Nephron (organoid): ENCODE measurements at regions not wholly inside any gene's neighbourhood (a gene's known extent, or its start where the extent isn't known, plus 50 kb on each side); places are given as distances from the start of the nearest gene placed in this dataset.

Experiments
- H3K27ac Mint-ChIP-seq, 3 experiments: 2 replicates each; pipeline ENCODE4 v1.8.0; 2020; ENCODE audit warnings: mixed read lengths in 3 of 3, mild to moderate bottlenecking in 2 of 3, moderate library complexity in 1 of 3
- H3K27me3 Mint-ChIP-seq: 2 replicates; pipeline ENCODE4 v1.8.0; 2021; ENCODE audit warnings: low read depth, mild to moderate bottlenecking, moderate library complexity, mixed read lengths
- H3K36me3 Mint-ChIP-seq: 2 replicates; pipeline ENCODE4 v1.8.0; 2020; ENCODE audit warnings: low read depth, mixed read lengths
- H3K4me1 Mint-ChIP-seq: 2 replicates; pipeline ENCODE4 v1.8.0; 2020; ENCODE audit warnings: mixed read lengths
- H3K4me3 Mint-ChIP-seq, 3 experiments: 2 replicates each; pipeline ENCODE4 v1.8.0; 2020; ENCODE audit warnings: mild to moderate bottlenecking in 3 of 3, mixed read lengths in 3 of 3, moderate library complexity in 2 of 3
- H3K9me3 Mint-ChIP-seq: 2 replicates; pipeline ENCODE4 v1.8.0; 2020; ENCODE audit warnings: mixed read lengths
- CTCF ChIP-seq, 3 experiments: fragments of 200-600 bp; sonication (generic); IDR thresholded peaks; one replicate each; pipeline ENCODE4 v1.5.0; 2021; ENCODE audit warnings: antibody characterized with exemption in 3 of 3; ENCODE audit not compliant: unreplicated experiment in 3 of 3

DNA sequence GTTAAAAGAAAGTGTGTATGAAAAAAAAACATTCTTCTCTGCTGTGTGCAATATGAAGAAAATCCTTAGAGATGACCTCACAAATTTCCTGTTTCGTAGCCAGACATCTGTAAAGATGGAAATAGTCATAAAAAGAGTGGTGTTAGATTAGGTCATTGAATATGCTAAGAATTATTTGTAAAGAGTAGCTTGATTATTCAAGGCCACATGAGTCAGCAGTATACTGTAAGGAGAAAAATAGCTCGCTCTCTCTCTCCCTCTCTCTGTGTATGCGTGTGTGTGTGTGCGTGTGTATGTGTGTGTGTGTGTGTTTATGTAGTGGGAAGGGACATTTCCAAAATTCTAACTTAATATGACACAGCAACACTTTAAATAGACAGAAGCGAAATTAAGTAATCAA is 78.8 kb downstream of the PTCHD4 start:
- Mint-ChIP-seq H3K9me3 (no peaks in the 10 kb centered on the region), H3K27me3 (no peaks in the 10 kb centered on the region), H3K4me3 (no peak overlapping the region), H3K27ac (peak overlapping the region in 1 of 3 experiments; percentile 6), H3K36me3 (no peaks in the 10 kb centered on the region), H3K4me1 (no peaks in the 10 kb centered on the region)
- no peak for TF ChIP-seq CTCF (IDR thresholded peaks at IDR 0.05; ENCODE audit: unreplicated experiment in 3 of 3)

GRCh38 chr6:48031711-48032110 is 79.3 kb downstream of the PTCHD4 start:
- Mint-ChIP-seq H3K9me3 (no peaks in the 10 kb centered on the region), H3K27ac (no peak overlapping the region), H3K36me3 (no peaks in the 10 kb centered on the region), H3K4me3 (no peak overlapping the region), H3K27me3 (no peaks in the 10 kb centered on the region), H3K4me1 (no peaks in the 10 kb centered on the region)
- TF ChIP-seq CTCF (IDR thresholded peaks at IDR 0.05; ENCODE audit: unreplicated experiment in 3 of 3) = no peak

DNA sequence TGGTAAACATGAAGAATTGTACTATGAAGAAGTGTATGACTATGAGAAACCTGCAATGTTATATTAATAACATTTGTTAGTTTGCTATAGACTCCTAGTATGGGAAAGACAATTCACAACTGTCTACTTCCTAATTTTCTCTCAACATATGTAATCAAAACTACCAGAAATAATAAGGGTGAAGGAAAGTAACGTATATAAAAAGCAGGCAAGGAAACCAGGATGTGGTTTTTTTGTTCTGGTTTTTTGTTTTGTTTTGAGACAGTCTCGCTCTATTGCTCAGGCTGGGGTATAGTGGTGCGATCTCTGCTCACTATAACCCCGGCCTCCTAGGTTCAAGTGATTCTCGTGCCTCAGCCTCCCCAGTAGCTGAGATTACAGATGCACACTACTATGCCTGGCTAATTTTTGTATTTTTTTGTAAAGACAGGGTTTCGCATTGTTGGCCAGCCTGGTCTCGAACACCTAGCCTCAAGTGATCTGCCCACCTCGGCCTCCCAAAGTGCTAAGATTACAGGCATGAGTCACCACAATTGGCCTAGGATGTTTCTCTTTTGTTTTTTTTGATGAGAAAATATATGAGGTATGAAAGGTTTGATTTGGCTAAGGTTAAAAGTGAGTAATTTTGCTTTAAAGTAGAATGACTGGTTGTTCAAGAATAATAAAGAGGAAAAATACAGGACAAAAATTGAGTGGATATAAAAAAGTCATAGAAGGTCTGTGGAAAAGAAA is 83.1 kb downstream of the PTCHD4 start:
- H3K4me3 Mint-ChIP-seq = no peak overlapping the region
- no peaks in the 10 kb centered on the region for H3K36me3 Mint-ChIP-seq
- no peaks in the 10 kb centered on the region for H3K9me3 Mint-ChIP-seq
- no peak overlapping the region for H3K27ac Mint-ChIP-seq
- no peaks in the 10 kb centered on the region for H3K27me3 Mint-ChIP-seq
- H3K4me1 Mint-ChIP-seq = no peaks in the 10 kb centered on the region
- no peak for TF ChIP-seq CTCF (IDR thresholded peaks at IDR 0.05; ENCODE audit: unreplicated experiment in 3 of 3)

GRCh38 chr6:48024956-48025355 is 86.0 kb downstream of the PTCHD4 start:
- Mint-ChIP-seq H3K4me3 (no peak overlapping the region), H3K27ac (no peak overlapping the region), H3K27me3 (no peaks in the 10 kb centered on the region), H3K36me3 (no peaks in the 10 kb centered on the region), H3K9me3 (no peaks in the 10 kb centered on the region), H3K4me1 (no peaks in the 10 kb centered on the region)
- no peak for TF ChIP-seq CTCF (IDR thresholded peaks at IDR 0.05; ENCODE audit: unreplicated experiment in 3 of 3)

- H3K36me3 Mint-ChIP-seq = no peaks in the 10 kb centered on the region
- H3K9me3 Mint-ChIP-seq = no peaks in the 10 kb centered on the region
- H3K27ac Mint-ChIP-seq = no peak overlapping the region
- no peak for TF ChIP-seq CTCF (IDR thresholded peaks at IDR 0.05; ENCODE audit: unreplicated experiment in 3 of 3)
- no peaks in the 10 kb centered on the region for H3K27me3 Mint-ChIP-seq
- H3K4me3 Mint-ChIP-seq = no peak overlapping the region
- no peaks in the 10 kb centered on the region for H3K4me1 Mint-ChIP-seq
Observed at GRCh38 chr6:48021904-48022303, 89.1 kb downstream of the PTCHD4 start.
